Calu3 (cell line): ENCODE measurements at regions not wholly inside any gene's neighbourhood (a gene's known extent, or its start where the extent isn't known, plus 50 kb on each side); places are given as distances from the start of the nearest gene placed in this dataset.
A peak's percentile ranks its signal among the peaks of the same experiment; 100 is the strongest.

Experiments
- BruUV-seq: library from RNA; stranded (reverse); fragments of 400-500 nt; replicated peaks from 2 replicates; lab custom pipeline; 2021; lab: Mats Ljungman, UMichigan
- CTCF ChIA-PET: fragments of 300-600 bp; sonication (Branson Sonifier 250); formaldehyde crosslinking; loops from one replicate; lab custom pipeline; 2022; ENCODE audit warnings: antibody characterized with exemption; lab: Charles Lee
- DNase-seq: peaks from one replicate; pipeline ENCODE4 v3.0.0; 2022
- H3K27ac Mint-ChIP-seq: one replicate; pipeline ENCODE4 v1.8.0; 2022; ENCODE audit warnings: mixed read lengths; ENCODE audit not compliant: unreplicated experiment
- H3K27me3 Mint-ChIP-seq: one replicate; pipeline ENCODE4 v1.8.0; 2022; ENCODE audit warnings: mixed read lengths; ENCODE audit not compliant: unreplicated experiment
- H3K36me3 Mint-ChIP-seq: one replicate; pipeline ENCODE4 v1.8.0; 2022; ENCODE audit warnings: mild to moderate bottlenecking, moderate library complexity, mixed read lengths; ENCODE audit not compliant: insufficient read depth, unreplicated experiment
- H3K4me1 Mint-ChIP-seq: one replicate; pipeline ENCODE4 v1.8.0; 2022; ENCODE audit warnings: mild to moderate bottlenecking, low read depth, mixed read lengths; ENCODE audit not compliant: unreplicated experiment
- H3K4me3 Mint-ChIP-seq: one replicate; pipeline ENCODE4 v1.8.0; 2022; ENCODE audit warnings: mild to moderate bottlenecking, low read depth, moderate library complexity, mixed read lengths; ENCODE audit not compliant: unreplicated experiment
- H3K9me3 Mint-ChIP-seq: one replicate; pipeline ENCODE4 v1.8.0; 2022; ENCODE audit warnings: low read depth, mixed read lengths; ENCODE audit not compliant: unreplicated experiment
- intact Hi-C: fragments of 100-400 bp; cut with micrococcal nuclease; formaldehyde crosslinking; loops from one replicate; pipeline ENCODE4 v1.10.0; 2022; ENCODE audit not compliant: unreplicated experiment
- TF ChIP-seq, protein P1 (sequence below): fragments of 200-600 bp; IDR thresholded peaks from one replicate; pipeline ENCODE4 v1.8.0; 2022; ENCODE audit warnings: antibody characterized with exemption; ENCODE audit not compliant: unreplicated experiment

DNA sequence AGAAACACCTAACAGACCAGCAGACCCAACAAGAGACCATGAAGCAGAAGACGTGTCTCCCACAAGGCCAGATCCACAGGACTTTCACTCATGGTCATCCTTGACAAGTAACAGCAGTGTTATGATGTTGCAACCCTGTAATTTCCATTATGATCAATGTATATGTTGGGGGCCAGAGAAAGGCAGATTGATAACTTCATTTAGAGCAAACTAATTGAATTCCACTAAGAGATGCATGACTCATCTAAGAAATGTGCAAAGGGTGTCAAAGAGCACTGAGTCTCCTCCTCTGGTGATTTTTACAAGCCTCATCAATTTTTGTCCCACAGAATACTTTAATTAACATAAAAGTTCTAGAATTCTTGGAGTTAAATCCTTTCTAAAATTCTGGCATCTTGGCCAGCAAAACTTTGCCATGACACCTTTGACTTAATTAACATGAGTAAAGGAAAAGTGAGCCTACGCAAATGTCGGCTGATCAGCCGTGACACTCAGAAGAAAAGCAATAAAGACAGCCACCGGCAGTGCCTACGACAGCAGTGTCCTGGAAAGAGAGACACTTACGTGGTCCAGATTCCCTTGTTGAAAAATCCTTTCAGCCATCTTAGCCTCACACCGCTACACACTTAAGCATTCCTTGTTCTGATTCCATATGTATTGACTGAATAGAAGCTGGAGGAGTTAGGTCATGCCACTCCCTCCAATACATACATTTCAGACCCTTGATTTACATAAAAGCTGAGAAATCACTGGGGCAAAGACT is 370.2 kb upstream of the CCDC196 start:
- intact Hi-C loops, result no loop called here
- no TSS peak for BruUV-seq
- TF ChIP-seq, protein P1, sequence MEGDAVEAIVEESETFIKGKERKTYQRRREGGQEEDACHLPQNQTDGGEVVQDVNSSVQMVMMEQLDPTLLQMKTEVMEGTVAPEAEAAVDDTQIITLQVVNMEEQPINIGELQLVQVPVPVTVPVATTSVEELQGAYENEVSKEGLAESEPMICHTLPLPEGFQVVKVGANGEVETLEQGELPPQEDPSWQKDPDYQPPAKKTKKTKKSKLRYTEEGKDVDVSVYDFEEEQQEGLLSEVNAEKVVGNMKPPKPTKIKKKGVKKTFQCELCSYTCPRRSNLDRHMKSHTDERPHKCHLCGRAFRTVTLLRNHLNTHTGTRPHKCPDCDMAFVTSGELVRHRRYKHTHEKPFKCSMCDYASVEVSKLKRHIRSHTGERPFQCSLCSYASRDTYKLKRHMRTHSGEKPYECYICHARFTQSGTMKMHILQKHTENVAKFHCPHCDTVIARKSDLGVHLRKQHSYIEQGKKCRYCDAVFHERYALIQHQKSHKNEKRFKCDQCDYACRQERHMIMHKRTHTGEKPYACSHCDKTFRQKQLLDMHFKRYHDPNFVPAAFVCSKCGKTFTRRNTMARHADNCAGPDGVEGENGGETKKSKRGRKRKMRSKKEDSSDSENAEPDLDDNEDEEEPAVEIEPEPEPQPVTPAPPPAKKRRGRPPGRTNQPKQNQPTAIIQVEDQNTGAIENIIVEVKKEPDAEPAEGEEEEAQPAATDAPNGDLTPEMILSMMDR, result no peak
- Mint-ChIP-seq H3K27me3 (peaks cover 15% of the 10 kb centered on the region), H3K27ac (no peak overlapping the region), H3K4me1 (peaks cover 14% of the 10 kb centered on the region), H3K4me3 (no peak overlapping the region), H3K36me3 (no peaks in the 10 kb centered on the region), H3K9me3 (peaks cover 3% of the 10 kb centered on the region)
- CTCF ChIA-PET, result no interaction called here
- no peak for DNase-seq

DNA sequence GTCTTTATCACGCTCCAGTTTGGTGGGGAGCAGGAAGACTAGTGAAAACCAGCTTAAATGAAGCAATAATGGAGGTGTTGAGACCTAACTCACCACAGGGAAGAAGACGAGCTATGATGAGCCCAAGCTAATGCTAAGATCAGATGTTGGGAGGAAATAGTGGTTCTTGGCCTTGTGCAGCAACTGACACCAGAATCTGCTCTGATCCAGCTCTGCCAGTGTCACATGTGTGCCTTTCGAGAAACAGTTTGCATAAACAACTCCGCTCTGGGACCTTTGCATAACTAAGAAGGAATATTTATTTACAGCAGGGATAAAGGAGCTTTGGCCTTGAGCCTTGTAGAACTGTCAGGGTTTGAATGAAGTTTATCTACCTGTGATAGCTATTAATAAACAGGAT is 369.4 kb upstream of the CCDC196 start:
- Mint-ChIP-seq H3K27me3 (peaks cover 13% of the 10 kb centered on the region), H3K4me1 (peaks cover 14% of the 10 kb centered on the region), H3K9me3 (peaks cover 3% of the 10 kb centered on the region), H3K36me3 (no peaks in the 10 kb centered on the region), H3K4me3 (no peak overlapping the region), H3K27ac (no peak overlapping the region)
- DNase-seq, result no peak
- no TSS peak for BruUV-seq
- TF ChIP-seq, protein P1, result no peak
- intact Hi-C loops, result no loop called here
- CTCF ChIA-PET, result no interaction called here

DNA sequence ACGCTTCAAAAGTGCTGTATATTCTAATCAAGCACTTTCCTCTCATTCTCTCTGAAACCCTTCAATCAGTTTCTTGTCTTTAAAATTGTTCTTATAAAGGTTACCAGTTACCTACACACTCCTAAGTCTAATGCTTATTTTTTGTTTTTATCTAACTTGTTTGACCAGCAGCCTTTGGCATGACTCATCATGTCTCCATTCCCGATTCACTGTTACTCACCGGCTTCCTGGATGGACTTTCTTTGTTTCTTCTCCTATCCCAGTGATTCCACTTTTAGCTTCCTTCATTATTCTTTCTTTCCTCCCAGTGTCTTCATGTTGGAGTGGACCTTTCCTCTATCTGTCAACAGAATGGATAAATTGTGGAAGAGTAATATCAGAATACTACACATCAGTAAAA is 368.6 kb upstream of the CCDC196 start:
- Mint-ChIP-seq H3K27me3 (peaks cover 4% of the 10 kb centered on the region), H3K4me1 (peaks cover 14% of the 10 kb centered on the region), H3K9me3 (peaks cover 3% of the 10 kb centered on the region), H3K36me3 (no peaks in the 10 kb centered on the region), H3K27ac (peak overlapping the region; percentile 5), H3K4me3 (no peak overlapping the region)
- peak; percentile 12 for DNase-seq
- intact Hi-C loops, result no loop called here
- CTCF ChIA-PET, result no interaction called here
- TF ChIP-seq, protein P1, result no peak
- no TSS peak for BruUV-seq

DNA sequence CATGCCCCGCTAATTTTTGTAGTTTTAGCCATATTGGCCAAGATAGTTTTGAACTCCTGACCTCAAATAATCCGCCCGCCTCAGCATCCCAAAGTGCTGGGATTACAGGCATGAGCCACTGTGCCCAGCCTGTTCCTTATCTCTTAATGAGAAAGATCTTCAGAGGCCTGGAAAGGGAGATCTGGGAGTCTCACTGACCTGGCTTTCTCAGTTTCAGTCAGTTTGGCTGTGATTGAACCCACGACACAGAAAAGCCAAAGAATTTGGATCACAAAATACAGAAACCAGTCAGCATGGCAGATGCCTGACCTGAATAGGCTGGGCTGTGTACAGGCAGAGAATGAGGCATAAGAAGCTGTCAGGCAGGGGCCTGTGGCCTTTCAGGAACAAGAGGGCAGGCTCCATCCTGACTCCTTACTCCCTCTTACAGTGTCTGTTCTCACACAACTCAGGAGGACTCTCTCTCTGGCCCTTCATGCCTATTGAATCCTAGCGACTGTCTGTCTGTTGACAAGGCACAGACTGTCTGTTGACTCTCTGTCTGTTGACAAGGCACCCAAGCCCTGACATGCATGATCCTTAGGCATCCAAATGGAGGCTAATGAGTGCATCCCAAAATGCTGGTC is 366.5 kb upstream of the CCDC196 start:
- Mint-ChIP-seq H3K27me3 (peaks cover 15% of the 10 kb centered on the region), H3K27ac (no peak overlapping the region), H3K36me3 (no peaks in the 10 kb centered on the region), H3K4me3 (no peak overlapping the region), H3K4me1 (peaks cover 14% of the 10 kb centered on the region), H3K9me3 (peaks cover 3% of the 10 kb centered on the region)
- TF ChIP-seq, protein P1, result no peak
- no TSS peak for BruUV-seq
- intact Hi-C loops, result no loop called here
- no peak for DNase-seq
- CTCF ChIA-PET, result no interaction called here
